ENCODE measurements at regions not wholly inside any gene's neighbourhood (a gene's known extent, or its start where the extent isn't known, plus 50 kb on each side); places are given as distances from the start of the nearest gene placed in this dataset.

DNA sequence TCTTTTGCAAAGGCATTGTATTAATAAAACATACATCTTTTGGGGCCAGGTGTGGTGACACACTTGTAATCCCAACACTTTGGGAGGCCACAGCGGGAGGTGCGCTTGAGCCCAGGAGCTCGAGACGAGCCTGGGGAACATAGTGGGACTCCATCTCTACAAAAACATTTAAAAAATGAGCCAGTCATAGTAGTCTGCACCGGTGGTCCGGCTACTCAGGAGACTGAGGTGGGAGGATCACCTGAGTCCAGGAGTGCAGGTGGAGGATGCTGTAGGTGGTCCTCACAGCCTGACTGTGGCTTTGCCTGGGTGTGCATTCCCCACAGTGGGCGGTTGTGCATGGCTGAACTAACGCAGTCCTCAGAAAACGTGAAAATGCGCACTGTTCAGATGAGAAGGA is 162.5 kb downstream of the DLL1 start:
- DNase-seq (ENCODE audit: insufficient read length, low spot score): no peak
- TF ChIP-seq, protein P1, sequence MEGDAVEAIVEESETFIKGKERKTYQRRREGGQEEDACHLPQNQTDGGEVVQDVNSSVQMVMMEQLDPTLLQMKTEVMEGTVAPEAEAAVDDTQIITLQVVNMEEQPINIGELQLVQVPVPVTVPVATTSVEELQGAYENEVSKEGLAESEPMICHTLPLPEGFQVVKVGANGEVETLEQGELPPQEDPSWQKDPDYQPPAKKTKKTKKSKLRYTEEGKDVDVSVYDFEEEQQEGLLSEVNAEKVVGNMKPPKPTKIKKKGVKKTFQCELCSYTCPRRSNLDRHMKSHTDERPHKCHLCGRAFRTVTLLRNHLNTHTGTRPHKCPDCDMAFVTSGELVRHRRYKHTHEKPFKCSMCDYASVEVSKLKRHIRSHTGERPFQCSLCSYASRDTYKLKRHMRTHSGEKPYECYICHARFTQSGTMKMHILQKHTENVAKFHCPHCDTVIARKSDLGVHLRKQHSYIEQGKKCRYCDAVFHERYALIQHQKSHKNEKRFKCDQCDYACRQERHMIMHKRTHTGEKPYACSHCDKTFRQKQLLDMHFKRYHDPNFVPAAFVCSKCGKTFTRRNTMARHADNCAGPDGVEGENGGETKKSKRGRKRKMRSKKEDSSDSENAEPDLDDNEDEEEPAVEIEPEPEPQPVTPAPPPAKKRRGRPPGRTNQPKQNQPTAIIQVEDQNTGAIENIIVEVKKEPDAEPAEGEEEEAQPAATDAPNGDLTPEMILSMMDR (IDR thresholded peaks at IDR 0.05; ENCODE audit: insufficient read depth, missing control alignments): no peak
- no peak for FAIRE-seq

DNA sequence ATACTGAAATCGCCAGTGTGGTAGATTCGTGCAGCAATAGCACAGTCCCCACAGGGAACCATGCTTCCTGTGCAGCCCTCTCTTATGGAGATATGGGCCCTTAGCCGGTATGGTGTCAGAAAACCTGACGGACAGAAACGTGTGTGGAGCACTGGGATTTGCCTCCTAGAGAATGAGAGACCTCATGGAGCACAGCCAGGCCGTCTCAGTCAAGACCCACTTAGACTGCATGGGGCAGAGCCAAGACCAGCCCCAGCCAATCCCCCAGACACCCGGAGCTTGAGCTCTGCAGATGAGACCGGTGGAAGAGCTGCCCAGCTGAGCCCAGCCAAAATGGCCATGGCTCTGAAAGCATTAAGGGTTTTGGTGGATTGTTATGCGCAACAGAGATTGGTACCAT is 163.7 kb downstream of the DLL1 start:
- FAIRE-seq: no peak
- TF ChIP-seq, protein P1 (IDR thresholded peaks at IDR 0.05; ENCODE audit: insufficient read depth, missing control alignments): no peak
- DNase-seq (ENCODE audit: insufficient read length, low spot score): no peak

DNA sequence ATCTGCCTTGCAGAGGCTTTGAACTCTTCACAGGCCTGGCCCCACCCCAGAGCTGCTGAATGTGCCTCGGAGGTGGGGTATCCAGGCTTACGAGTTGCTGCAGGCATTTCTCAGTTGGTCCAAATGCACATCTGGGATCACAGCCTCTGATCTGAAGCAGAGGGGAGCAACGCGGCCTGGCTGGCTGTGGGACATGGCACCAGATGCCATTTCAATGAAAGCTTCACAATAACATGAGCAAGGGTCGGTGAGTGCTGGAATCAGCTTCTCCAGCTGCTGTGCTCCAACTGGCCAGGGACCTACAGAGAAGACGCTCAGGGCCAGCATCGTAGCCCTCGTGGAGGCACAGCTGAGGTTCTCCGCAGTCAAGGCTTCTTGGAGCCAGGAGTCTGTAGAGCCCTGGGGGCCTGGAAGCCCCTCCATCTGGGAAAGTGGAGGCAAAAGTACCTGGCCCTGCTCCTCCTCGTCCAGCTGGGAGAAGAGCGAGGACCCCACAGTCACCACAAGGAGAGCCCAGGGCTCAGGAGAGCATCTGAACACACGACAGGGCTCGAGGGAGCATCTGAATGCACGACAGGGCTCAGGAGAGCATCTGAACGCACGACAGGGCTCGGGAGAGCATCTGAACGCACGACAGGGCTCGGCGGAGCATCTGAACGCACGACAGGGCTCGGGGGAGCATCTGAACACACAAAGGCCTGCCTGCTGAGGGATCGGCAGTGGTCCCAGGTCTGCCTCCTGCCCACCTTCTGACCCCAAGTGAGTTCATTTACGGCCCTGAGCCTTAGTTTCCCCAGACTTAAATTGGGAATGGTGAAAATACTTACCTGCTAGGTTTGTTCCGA is 165.2 kb downstream of the DLL1 start:
- no peak for FAIRE-seq
- TF ChIP-seq, protein P1 (IDR thresholded peaks at IDR 0.05; ENCODE audit: insufficient read depth, missing control alignments): no peak
- no peak for DNase-seq (ENCODE audit: insufficient read length, low spot score)

GRCh38 chr6:170124836-170125235 is 166.0 kb downstream of the DLL1 start:
- TF ChIP-seq, protein P1 (IDR thresholded peaks at IDR 0.05; ENCODE audit: insufficient read depth, missing control alignments): no peak
- FAIRE-seq (no peak), DNase-seq (ENCODE audit: insufficient read length, low spot score) (no peak)

- DNase-seq (ENCODE audit: insufficient read length, low spot score): no peak
- TF ChIP-seq, protein P1 (IDR thresholded peaks at IDR 0.05; ENCODE audit: insufficient read depth, missing control alignments): no peak
- no peak for FAIRE-seq
Measured at GRCh38 chr6:170124150-170124549, 166.7 kb downstream of the DLL1 start.

DNA sequence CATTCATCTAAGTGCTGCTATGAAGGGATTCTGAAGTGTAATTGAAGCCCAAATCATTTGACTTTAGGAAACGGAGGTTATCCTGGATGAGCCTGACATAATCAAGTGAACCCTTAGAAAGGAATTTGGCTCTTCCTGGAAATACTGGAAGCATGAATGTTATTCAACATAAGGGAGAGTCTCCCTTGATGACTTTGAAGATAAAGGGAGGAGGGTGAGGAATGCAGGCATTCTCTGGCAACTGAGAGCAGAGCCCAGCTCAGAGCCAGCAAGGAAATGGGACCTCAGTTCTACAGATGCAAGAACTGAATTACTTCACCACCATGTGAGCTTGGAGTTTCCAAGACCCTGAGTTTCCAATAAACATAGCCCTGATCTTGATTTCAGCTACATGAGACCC is 168.2 kb downstream of the DLL1 start:
- TF ChIP-seq, protein P1 (IDR thresholded peaks at IDR 0.05; ENCODE audit: insufficient read depth, missing control alignments): no peak
- DNase-seq (ENCODE audit: insufficient read length, low spot score) (no peak), FAIRE-seq (no peak)
